Superior temporal gyrus (tissue), 1 donor: ENCODE measurements at regions not wholly inside any gene's neighbourhood (a gene's known extent, or its start where the extent isn't known, plus 50 kb on each side); places are given as distances from the start of the nearest gene placed in this dataset.
A peak's percentile ranks its signal among the peaks of the same experiment; 100 is the strongest.

Experiments
- DNase-seq: peaks from one replicate; pipeline ENCODE4 v3.0.0-alpha.2; 2016; ENCODE audit errors: extremely low spot score

DNA sequence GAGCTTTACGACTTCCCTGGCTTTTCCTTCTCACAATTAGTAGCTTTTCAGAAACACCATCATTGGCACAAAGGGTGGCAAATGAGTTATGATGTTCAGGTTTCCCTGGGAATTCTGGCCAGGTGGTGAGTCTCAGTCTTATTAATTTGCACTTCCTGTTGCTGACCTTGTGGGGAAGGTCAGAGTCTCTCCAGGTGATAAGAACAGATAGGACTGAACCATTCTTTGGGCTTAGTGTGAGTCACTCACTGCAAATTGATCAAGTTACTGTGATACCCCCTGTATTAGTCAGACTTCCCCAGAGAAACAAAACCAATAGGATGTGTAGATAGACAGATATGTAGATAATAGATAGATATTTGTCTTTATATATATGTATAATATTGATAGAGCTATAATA, 53.8 kb upstream of the RANBP3L start:
- DNase-seq, result no peak

DNA sequence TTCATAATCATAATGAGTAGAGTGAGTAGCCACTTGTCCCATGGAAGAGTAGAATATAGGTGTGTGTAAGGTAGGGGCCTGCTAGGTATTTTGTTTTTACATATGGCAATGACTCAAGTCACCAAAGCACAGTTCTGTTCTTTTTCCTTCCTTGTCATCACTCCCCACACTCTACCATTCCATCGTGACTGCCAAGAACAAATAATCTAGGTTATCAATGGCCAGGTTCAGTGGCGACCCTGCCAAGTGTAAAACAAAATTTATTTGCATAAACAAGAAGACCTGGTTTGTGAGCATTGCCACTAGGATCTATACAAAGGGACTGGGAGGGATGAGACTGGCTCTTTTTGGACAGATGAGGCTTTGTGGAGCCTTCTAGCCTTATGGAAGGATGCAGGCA, 55.2 kb upstream of the RANBP3L start:
- no peak for DNase-seq

GRCh38 chr5:36357391-36357975, 55.8 kb upstream of the RANBP3L start:
- no peak for DNase-seq

GRCh38 chr5:36359267-36359666, 57.6 kb upstream of the RANBP3L start:
- DNase-seq, result no peak

- DNase-seq, result no peak
Measured at GRCh38 chr5:36360307-36360706, 58.6 kb upstream of the RANBP3L start.

GRCh38 chr5:36363101-36363500, 61.4 kb upstream of the RANBP3L start:
- DNase-seq, result no peak

DNA sequence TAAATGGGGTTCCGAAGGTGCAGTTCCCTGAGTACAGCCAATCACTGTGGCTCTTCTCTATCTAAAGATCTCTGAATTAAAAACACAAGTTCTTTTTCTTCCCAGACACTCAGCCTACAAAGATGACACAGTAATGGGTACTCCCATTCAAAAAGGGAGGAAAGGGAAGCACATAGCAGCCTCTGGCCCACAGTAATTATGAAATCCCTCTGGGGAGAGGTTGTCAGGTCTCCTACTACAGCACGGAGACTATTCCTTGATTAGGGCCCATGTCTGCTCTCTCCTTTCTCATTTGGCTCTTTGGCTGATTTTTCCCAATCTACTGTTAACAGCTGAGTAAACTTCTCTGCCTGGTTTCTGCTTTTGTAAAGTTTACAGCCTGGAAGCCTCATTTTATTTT, 62.0 kb upstream of the RANBP3L start:
- no peak for DNase-seq

DNA sequence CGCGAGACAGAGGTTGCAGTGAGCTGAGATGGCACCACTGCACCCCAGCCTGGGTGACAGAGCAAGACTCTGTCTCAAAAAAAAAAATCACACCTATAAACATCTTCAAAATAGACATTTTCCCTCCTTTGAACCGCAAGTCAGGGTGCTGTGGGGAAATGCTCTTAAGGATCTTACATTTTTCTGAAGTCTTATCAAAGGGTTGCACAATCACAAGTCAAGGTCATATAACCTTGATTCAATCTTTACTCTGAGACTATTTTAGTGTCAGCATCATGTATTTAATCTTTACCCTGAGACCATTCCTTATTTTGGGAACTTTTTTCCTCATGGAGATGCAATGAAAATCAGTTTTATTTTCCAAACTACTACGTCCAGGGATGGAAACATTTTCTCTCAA, 62.8 kb upstream of the RANBP3L start:
- no peak for DNase-seq

GRCh38 chr5:36365896-36366295, 64.2 kb upstream of the RANBP3L start:
- no peak for DNase-seq

DNA sequence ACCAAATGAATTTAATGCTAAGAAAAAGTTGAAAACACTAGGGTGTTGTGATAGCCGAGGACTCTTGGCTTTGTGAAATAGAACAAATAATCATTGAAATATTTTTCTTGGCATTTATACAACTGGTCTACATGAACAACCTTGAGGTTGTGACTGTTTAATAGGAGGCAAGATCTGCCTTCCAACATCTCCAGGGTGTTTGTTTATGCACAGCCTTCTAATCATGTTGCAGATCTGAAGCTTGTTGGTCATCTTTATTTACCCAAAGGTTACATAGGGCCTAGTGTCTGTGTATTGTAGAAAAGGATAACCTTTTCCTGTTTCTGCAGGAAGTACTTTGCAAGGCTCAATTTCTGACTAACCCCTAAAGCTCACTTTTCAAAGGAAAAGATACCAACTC, 65.2 kb upstream of the RANBP3L start:
- DNase-seq, result no peak

- no peak for DNase-seq
Measured at GRCh38 chr5:36367524-36367923, 65.8 kb upstream of the RANBP3L start.

GRCh38 chr5:36369219-36369690, 67.6 kb upstream of the RANBP3L start:
- no peak for DNase-seq

GRCh38 chr5:36370073-36370472, 68.4 kb upstream of the RANBP3L start:
- no peak for DNase-seq

- no peak for DNase-seq
Measured at GRCh38 chr5:36371366-36371765, 69.7 kb upstream of the RANBP3L start.

DNA sequence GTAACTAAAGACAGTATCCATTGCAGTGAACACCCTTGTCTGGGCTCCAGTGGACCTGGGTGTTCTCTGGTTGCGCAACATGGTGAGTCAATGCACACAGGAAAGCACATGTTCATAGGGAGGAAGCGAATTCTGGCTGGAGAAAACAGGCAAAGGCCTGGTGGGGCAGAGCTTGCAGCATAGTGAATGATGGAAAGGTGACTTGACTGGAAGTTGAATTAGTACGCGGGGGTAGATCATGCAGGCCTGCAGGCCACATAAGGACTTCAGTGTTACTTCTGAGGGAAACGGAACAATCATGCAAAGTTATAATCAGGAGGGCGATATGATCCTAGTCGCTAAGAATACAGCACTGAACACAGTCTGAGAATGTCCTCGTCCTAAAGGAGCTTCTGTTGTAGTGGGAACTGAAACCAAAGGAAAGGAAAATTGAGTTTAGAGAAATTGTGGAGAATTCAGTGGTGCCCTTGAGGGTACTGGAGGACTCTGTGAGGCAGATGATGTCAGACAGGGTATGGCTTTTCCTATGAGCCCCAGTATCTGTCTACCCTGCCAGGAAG, 71.9 kb upstream of the RANBP3L start:
- DNase-seq, result peak; percentile 15

DNA sequence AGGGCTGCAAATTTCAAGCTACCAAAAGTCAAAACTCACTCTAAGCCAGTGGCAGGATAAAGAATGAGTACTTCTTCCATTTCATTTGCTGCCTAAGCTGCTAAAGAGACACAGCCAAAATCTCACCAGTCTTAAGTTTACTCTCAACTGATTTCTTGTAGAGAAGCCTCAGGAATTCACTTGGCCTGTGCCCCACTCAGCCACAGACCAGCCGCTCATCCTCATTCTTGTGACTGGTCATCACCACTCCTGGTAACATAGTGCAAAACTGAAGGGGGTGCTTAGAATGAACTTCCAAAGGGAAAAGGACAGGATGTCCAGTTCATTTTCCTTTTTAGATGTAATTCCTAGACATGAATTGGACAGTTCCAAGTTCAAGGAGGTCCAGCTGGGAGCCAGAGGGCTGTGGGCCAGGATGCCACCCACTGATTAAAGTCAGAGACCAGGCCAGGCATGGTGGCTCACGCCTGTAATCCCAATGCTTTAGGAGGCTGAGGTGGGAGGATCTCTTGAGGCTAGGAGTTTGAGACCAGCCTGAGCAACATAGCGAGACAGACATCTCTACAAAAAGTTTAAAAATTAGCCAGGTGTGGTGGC, 72.7 kb upstream of the RANBP3L start:
- no peak for DNase-seq

DNA sequence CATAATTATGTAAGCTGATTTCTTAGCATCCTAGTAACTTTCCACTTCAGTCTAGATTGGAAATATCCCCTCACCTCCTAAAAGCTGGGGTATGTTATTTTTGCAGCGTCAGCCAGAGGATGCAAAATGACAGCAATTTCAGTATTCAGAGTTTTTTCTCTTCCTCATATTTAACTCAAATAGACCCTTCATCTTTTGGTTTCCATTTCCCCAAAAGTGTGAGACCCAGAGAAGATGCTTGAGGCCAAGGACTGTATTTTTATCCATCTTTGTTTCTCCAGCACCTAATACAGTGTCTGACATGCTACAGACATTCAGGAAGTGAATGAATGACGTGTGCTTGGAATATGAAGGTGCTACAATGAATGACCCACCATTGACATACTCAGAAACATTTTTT, 75.5 kb upstream of the RANBP3L start:
- no peak for DNase-seq

- DNase-seq, result no peak
Measured at GRCh38 chr5:36378551-36378950, 76.8 kb upstream of the RANBP3L start.

GRCh38 chr5:36382890-36383289, 81.2 kb upstream of the RANBP3L start:
- no peak for DNase-seq

GRCh38 chr5:36383942-36384341, 82.2 kb upstream of the RANBP3L start:
- DNase-seq, result no peak

- no peak for DNase-seq
Measured at GRCh38 chr5:36384845-36385244, 83.1 kb upstream of the RANBP3L start.

DNA sequence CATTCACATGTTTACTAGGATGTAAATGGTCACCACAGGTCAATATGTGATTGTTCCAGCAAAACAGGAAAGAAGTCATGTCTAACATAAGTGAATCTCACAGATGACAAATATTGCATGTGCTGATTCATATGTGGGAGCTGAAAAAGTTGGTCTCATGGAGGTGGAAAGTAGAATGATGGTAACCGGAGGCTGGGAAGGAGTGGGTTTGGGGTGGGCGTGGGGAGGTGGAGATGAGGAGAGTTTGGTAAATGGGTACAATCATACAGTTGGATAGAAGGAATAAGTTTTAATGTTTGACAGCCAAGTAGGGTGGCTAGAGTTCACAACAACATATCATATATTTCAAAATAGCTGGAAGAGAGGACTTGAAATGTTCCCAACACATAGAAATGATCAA, 83.8 kb upstream of the RANBP3L start:
- DNase-seq, result no peak

GRCh38 chr5:36388288-36388687, 86.6 kb upstream of the RANBP3L start:
- no peak for DNase-seq

DNA sequence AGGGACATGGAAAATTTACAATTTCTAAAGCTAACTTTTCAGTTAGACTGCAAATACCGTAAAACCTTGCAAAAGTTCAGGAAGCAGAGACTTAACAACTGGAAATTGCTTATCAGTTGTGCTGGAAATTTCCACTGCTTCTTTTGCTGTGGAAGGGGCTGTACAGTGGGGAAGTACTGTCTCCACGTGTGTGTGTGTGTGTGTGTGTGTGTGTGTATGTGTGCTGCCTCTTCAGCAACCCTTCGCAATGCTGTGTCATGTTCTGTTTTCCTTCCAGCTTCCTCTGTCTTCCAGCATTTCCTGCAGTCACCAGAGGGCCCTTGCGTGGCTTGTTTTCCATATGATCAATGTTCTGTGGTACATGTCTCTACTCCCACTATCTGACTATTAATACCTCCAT, 87.5 kb upstream of the RANBP3L start:
- no peak for DNase-seq
